ENCODE measurements at regions not wholly inside any gene's neighbourhood (a gene's known extent, or its start where the extent isn't known, plus 50 kb on each side); places are given as distances from the start of the nearest gene placed in this dataset.

DNA sequence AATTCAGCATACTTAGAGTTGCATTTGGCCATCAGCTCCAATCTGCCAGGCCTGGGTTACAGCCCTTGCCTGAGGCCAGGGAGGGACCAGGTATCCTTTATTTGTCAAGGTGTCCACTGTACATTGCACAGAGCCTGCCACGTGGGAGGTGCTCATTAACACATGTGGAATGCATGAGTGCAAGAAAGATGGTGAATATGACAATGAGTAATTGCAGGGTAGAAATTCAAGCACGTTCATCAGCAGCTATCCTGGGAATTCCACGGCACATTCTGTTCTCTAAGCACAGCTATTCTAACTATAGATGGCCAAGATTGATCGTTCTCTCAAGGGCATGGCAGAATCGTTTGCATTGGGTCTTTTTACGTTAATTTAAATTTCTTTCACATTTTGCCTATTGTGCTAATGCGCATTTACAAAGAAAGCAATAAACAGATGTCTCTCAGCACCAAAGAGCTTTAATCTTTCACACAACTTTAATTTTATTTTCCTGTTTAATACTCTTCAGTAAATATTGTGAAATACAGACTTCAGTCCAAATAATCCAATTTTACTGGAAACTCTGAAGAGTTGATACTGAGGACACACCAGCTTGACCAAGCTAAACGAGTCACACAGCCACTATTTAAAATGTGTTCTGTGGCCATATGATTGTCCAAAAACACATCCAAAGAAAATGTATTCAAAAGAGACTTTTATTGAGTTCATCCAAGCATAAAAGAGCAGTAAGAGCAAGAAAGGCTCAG is 1025.7 kb upstream of the TMEM132C start:
- no peaks in the 10 kb centered on the region for H3K36me3 ChIP-seq (ENCODE audit: control insufficient read depth, insufficient read depth, low read length)
- no peaks in the 10 kb centered on the region for H3K4me1 ChIP-seq (ENCODE audit: control insufficient read depth, insufficient read depth, low read length)
- H3K9ac ChIP-seq (ENCODE audit: low read length), result no peak overlapping the region
- no peaks in the 10 kb centered on the region for H3K27me3 ChIP-seq (ENCODE audit: control insufficient read depth, insufficient read depth, low read length)
- no peak overlapping the region for H3K4me3 ChIP-seq (ENCODE audit: low read length)
- no peak overlapping the region for H3K27ac ChIP-seq (ENCODE audit: low read depth, low read length)

DNA sequence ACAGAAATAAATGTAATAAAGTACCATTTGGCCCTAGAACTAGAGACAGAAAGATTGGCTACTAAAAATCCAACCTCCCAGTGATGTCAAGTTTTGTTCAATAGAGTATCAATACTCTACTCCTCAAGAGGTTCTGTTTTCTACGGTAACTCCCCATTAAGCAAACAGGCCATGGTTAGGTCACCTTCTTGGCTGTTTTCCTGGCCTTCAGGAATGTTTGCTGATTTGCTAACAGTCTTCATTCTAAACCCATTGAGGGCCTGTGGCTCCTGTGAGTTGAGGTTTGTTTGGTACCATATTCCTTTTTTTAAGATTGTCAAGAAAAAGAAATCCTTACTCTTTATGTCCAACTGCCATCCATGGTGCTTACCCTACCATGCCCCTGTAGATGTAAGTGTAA is 1022.0 kb upstream of the TMEM132C start:
- Histone ChIP-seq H3K27me3 (ENCODE audit: control insufficient read depth, insufficient read depth, low read length) (no peaks in the 10 kb centered on the region), H3K36me3 (ENCODE audit: control insufficient read depth, insufficient read depth, low read length) (no peaks in the 10 kb centered on the region), H3K27ac (ENCODE audit: low read depth, low read length) (no peak overlapping the region), H3K4me3 (ENCODE audit: low read length) (no peak overlapping the region), H3K9ac (ENCODE audit: low read length) (no peak overlapping the region), H3K4me1 (ENCODE audit: control insufficient read depth, insufficient read depth, low read length) (no peaks in the 10 kb centered on the region)

DNA sequence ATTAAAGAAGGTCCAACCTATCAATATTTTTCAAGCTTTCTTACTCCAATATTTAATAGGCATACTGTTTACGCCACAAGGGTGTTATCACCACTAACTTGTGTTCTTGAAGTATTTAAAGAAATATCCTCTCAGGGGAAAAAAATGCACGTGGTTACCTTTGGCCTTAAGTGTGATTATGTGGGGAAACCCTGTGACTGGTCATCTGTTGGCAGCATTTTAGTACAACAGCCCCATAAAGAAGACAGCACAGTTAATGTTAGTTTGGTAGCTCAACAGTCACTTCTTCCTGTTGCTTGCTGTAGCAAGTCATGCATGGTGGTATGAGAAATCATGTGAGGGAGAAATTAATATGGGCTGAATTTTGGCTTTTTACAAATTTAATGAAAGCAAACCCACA is 1021.5 kb upstream of the TMEM132C start:
- H3K9ac ChIP-seq (ENCODE audit: low read length), result no peak overlapping the region
- no peaks in the 10 kb centered on the region for H3K36me3 ChIP-seq (ENCODE audit: control insufficient read depth, insufficient read depth, low read length)
- H3K27ac ChIP-seq (ENCODE audit: low read depth, low read length), result no peak overlapping the region
- no peaks in the 10 kb centered on the region for H3K27me3 ChIP-seq (ENCODE audit: control insufficient read depth, insufficient read depth, low read length)
- H3K4me1 ChIP-seq (ENCODE audit: control insufficient read depth, insufficient read depth, low read length), result no peaks in the 10 kb centered on the region
- no peak overlapping the region for H3K4me3 ChIP-seq (ENCODE audit: low read length)

DNA sequence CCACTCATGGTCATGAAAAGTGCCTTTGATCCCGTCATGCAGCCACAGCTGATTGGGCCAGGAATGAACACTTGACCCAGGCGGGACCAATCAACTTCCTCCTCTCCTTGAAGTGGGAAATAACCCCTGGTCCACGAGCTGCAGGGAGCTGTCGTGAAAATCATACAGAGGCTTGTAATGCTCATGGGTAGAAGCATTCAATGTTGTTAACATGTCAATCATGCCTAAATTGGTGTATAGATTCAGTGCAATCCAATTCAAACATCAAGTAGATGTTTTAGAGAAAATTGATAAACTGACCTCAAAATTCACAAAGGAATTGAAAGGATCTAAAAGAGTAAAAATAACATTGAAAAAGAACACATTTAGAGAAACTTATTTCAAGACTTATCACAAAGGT is 1019.0 kb upstream of the TMEM132C start:
- Histone ChIP-seq H3K9ac (ENCODE audit: low read length) (no peak overlapping the region), H3K36me3 (ENCODE audit: control insufficient read depth, insufficient read depth, low read length) (no peaks in the 10 kb centered on the region), H3K4me3 (ENCODE audit: low read length) (no peak overlapping the region), H3K27me3 (ENCODE audit: control insufficient read depth, insufficient read depth, low read length) (no peaks in the 10 kb centered on the region), H3K27ac (ENCODE audit: low read depth, low read length) (no peak overlapping the region), H3K4me1 (ENCODE audit: control insufficient read depth, insufficient read depth, low read length) (no peaks in the 10 kb centered on the region)

DNA sequence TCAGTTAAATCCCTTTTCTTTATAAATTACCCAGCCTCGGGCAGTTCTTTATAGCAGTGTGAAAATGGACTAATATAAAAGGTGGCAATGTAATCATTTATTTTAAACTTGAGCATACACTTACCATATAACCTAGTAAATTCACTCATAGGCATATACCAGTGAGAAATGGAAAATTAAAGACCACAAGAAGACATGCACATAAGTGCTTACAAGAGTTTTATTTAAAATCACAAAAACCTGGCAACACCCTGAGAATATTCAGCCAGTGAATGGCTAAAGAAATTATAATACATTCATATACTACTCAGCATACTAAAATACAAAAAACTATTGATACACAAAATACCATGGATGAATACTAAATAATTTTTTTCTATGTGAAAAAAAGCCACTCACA is 1017.5 kb upstream of the TMEM132C start:
- no peaks in the 10 kb centered on the region for H3K4me1 ChIP-seq (ENCODE audit: control insufficient read depth, insufficient read depth, low read length)

DNA sequence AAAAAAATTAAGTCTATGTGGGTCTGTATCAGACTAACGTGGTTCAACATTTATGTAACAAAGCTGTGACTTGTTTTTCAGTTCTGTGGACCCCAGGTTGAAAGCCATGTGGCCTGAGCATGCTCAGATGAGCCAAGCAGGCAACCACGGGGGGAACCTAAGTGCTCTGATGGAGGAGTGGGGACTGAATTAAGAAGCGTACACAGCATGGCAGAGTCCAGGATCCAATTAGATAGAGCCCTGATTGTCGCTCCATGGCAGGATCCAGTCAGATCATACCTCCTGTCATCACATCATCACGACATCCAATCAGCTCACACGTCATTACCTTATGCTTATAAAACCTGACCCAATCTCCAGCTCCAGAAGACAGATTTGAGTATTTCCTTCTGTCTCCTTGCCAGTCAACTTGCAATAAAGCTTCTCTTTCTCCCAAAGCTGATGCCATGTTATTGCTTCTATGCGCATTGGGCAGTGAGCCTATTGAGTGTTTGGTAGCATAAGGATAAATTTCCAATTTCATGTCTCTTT is 1013.1 kb upstream of the TMEM132C start:
- Histone ChIP-seq H3K27me3 (ENCODE audit: control insufficient read depth, insufficient read depth, low read length) (no peaks in the 10 kb centered on the region), H3K4me3 (ENCODE audit: low read length) (no peak overlapping the region), H3K4me1 (ENCODE audit: control insufficient read depth, insufficient read depth, low read length) (no peaks in the 10 kb centered on the region), H3K36me3 (ENCODE audit: control insufficient read depth, insufficient read depth, low read length) (no peaks in the 10 kb centered on the region), H3K27ac (ENCODE audit: low read depth, low read length) (no peak overlapping the region), H3K9ac (ENCODE audit: low read length) (no peak overlapping the region)

More for the DNA sequence above, 1017.5 kb upstream of the TMEM132C start:
- no peak overlapping the region for H3K27ac ChIP-seq (ENCODE audit: low read depth, low read length)
- no peak overlapping the region for H3K4me3 ChIP-seq (ENCODE audit: low read length)
- no peaks in the 10 kb centered on the region for H3K27me3 ChIP-seq (ENCODE audit: control insufficient read depth, insufficient read depth, low read length)
- no peaks in the 10 kb centered on the region for H3K36me3 ChIP-seq (ENCODE audit: control insufficient read depth, insufficient read depth, low read length)
- no peak overlapping the region for H3K9ac ChIP-seq (ENCODE audit: low read length)

DNA sequence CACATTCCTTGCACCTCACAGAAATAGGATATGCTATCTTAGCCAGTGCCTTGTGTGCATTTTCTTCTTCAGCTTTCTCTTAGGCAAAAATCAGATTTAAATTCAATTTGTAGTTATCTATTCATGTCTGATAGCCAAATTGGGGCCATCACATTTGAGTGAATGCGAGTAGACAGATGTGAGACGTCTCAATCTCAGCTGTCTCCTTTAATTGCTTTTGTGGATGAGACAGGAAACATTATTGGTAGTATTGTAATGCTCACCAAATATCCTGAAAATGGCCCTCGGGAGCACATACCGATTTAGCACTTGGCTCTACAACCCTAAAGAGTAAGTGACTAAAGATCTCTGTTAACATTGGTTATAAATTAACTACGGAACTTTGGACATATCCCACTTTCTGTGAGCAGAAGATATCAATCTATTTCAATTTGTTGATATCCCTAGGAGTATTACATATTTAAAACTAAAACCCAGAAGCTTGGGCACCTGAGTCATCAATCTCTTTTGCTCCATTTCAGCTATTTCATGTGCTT is 1012.5 kb upstream of the TMEM132C start:
- Histone ChIP-seq H3K4me1 (ENCODE audit: control insufficient read depth, insufficient read depth, low read length) (no peaks in the 10 kb centered on the region), H3K27me3 (ENCODE audit: control insufficient read depth, insufficient read depth, low read length) (no peaks in the 10 kb centered on the region), H3K9ac (ENCODE audit: low read length) (no peak overlapping the region), H3K27ac (ENCODE audit: low read depth, low read length) (no peak overlapping the region), H3K36me3 (ENCODE audit: control insufficient read depth, insufficient read depth, low read length) (no peaks in the 10 kb centered on the region), H3K4me3 (ENCODE audit: low read length) (no peak overlapping the region)

DNA sequence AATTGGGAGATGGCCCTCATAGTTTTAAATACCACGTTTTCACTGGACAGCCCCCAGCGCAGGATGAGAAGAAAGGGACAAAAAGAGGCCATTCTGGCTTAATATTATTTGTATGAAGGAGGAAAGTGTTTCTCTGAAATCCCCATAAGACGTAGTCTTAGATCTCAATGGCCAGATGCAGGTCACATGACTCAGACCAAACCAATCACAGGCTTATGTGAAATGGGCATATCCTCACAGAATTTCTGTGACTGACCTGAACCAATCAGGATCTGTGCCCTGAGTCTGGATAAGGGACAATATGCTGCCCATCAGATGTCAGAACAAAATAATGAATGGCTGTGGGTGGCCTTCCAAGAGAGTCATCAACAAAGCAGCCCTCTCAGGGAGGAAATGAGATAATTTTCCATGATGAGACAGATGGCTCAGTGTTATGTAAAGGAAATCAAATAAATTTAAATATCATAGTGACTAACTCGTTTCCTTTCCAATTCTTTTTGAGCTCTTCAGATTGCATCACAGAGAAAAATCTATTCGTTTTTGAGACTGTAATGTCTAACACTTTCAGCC is 1009.5 kb upstream of the TMEM132C start:
- no peaks in the 10 kb centered on the region for H3K4me1 ChIP-seq (ENCODE audit: control insufficient read depth, insufficient read depth, low read length)
- no peaks in the 10 kb centered on the region for H3K27me3 ChIP-seq (ENCODE audit: control insufficient read depth, insufficient read depth, low read length)
- H3K9ac ChIP-seq (ENCODE audit: low read length), result no peak overlapping the region
- no peak overlapping the region for H3K27ac ChIP-seq (ENCODE audit: low read depth, low read length)
- H3K4me3 ChIP-seq (ENCODE audit: low read length), result no peak overlapping the region
- no peaks in the 10 kb centered on the region for H3K36me3 ChIP-seq (ENCODE audit: control insufficient read depth, insufficient read depth, low read length)

DNA sequence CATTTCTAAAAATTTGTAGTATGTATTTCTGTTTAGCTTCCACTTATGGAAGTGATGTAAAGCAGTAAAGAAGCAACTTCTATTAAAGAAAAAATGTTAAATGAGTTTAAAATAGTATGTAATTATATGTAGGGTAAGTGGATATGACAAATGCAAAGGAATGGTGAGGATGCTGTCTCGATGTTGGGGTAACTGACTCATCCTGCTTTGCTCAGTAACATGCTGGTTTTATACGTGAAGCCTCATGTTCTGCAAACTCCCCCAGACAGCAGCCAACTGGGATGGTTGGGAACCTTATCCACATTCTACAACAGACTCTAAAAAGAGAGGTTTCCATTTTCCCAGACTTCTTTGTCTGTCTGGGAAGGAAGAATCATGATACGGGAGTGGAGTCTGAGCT is 1006.4 kb upstream of the TMEM132C start:
- H3K4me3 ChIP-seq (ENCODE audit: low read length), result no peak overlapping the region
- H3K9ac ChIP-seq (ENCODE audit: low read length), result no peak overlapping the region
- no peak overlapping the region for H3K27ac ChIP-seq (ENCODE audit: low read depth, low read length)
- no peaks in the 10 kb centered on the region for H3K4me1 ChIP-seq (ENCODE audit: control insufficient read depth, insufficient read depth, low read length)
- no peaks in the 10 kb centered on the region for H3K27me3 ChIP-seq (ENCODE audit: control insufficient read depth, insufficient read depth, low read length)
- no peaks in the 10 kb centered on the region for H3K36me3 ChIP-seq (ENCODE audit: control insufficient read depth, insufficient read depth, low read length)

DNA sequence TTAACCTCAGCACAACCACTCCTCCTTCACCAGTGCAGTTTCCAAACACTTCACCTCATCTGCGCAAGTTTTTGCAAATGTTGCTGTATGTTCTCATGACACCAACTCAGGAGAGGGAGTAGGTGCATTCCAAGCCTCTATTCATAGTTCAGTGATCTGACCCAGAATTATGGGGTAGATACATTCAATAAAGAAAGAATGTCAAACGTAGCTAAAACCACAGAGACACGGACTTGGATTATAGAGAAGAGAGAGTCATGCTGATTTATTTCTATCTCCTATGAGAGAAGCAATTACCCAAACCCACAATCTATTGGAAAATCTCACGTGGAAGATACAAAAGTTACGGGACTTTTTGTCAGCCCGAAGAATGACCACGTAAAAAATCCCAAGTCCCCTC is 1006.0 kb upstream of the TMEM132C start:
- Histone ChIP-seq H3K27ac (ENCODE audit: low read depth, low read length) (no peak overlapping the region), H3K9ac (ENCODE audit: low read length) (no peak overlapping the region), H3K4me1 (ENCODE audit: control insufficient read depth, insufficient read depth, low read length) (no peaks in the 10 kb centered on the region), H3K27me3 (ENCODE audit: control insufficient read depth, insufficient read depth, low read length) (no peaks in the 10 kb centered on the region), H3K36me3 (ENCODE audit: control insufficient read depth, insufficient read depth, low read length) (no peaks in the 10 kb centered on the region), H3K4me3 (ENCODE audit: low read length) (no peak overlapping the region)

DNA sequence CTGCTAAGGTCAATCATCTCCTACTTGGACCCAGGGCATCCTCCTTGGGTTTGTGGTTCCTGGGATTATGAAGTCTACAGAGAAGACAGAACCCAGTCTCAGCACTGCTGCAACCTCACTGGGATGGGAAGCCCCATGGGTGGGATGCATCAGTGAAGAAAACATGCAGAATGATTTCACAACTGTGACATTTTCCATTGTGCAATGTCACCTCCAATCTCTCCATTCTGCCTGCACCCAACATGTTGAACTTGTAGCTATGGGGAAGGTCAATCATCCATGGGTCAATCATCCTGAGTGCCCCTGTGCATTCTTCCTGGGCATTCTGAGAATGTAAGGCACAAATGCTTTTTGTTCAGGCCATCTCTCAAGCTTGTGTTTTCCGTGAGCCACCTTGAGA is 1004.4 kb upstream of the TMEM132C start:
- Histone ChIP-seq H3K9ac (ENCODE audit: low read length) (no peak overlapping the region), H3K36me3 (ENCODE audit: control insufficient read depth, insufficient read depth, low read length) (no peaks in the 10 kb centered on the region), H3K27me3 (ENCODE audit: control insufficient read depth, insufficient read depth, low read length) (no peaks in the 10 kb centered on the region), H3K4me3 (ENCODE audit: low read length) (no peak overlapping the region), H3K27ac (ENCODE audit: low read depth, low read length) (no peak overlapping the region), H3K4me1 (ENCODE audit: control insufficient read depth, insufficient read depth, low read length) (no peaks in the 10 kb centered on the region)

DNA sequence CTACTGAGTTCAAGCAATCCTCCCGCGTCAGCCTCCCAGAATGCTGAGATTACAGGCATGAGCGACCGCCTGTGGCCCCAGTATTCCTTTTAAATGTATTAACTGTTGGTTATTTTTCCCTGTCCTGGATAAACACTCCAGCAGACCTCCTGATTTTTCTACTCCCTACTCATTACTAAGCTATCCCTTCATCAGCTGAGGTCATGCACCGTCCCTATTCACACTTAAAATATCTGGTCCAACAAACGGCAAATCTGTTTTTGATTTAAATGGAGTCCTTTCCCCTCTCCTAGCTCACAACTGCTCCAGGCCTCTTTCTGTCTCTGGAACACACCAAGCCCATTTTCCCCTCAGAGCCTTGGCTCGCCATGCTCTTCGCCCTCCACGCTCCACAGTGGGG is 1003.3 kb upstream of the TMEM132C start:
- Histone ChIP-seq H3K4me1 (ENCODE audit: control insufficient read depth, insufficient read depth, low read length) (no peaks in the 10 kb centered on the region), H3K36me3 (ENCODE audit: control insufficient read depth, insufficient read depth, low read length) (no peaks in the 10 kb centered on the region)

DNA sequence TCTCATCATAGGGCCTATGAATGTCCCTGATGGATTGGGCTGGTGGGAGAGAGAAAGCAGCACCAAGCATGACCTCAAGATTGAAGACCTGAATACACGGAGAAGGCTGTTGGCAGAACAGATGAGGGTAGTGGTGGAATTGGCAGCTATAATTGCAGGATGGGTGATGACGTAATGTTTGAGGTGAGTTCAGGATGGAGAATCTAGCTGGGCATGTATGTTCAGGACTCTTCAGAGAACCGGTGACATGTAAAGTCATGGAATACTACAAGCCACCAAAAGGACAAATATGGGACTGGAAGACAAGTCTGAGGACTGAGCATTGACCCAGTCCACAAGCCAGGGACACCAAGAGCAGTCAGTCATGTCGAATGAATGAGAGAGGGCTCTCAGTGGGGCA is 999.8 kb upstream of the TMEM132C start:
- Histone ChIP-seq H3K9ac (ENCODE audit: low read length) (no peak overlapping the region), H3K4me1 (ENCODE audit: control insufficient read depth, insufficient read depth, low read length) (no peaks in the 10 kb centered on the region), H3K27ac (ENCODE audit: low read depth, low read length) (no peak overlapping the region), H3K36me3 (ENCODE audit: control insufficient read depth, insufficient read depth, low read length) (no peaks in the 10 kb centered on the region), H3K27me3 (ENCODE audit: control insufficient read depth, insufficient read depth, low read length) (no peaks in the 10 kb centered on the region), H3K4me3 (ENCODE audit: low read length) (no peak overlapping the region)

More for the DNA sequence above, 1003.3 kb upstream of the TMEM132C start:
- no peak overlapping the region for H3K27ac ChIP-seq (ENCODE audit: low read depth, low read length)
- no peak overlapping the region for H3K4me3 ChIP-seq (ENCODE audit: low read length)
- no peaks in the 10 kb centered on the region for H3K27me3 ChIP-seq (ENCODE audit: control insufficient read depth, insufficient read depth, low read length)
- H3K9ac ChIP-seq (ENCODE audit: low read length), result no peak overlapping the region

Data from rectal smooth muscle tissue (tissue), 1 donor.